LNCaP clone FGC (cell line): ENCODE measurements at regions not wholly inside any gene's neighbourhood (a gene's known extent, or its start where the extent isn't known, plus 50 kb on each side); places are given as distances from the start of the nearest gene placed in this dataset.

Source experiments
- DNase-seq: peaks from one replicate; pipeline ENCODE4 v3.0.0-alpha.2; 2011; ENCODE audit warnings: low read depth
- H3K4me3 ChIP-seq: 2 replicates; pipeline ENCODE4 v1.5.1; 2011; ENCODE audit warnings: mild to moderate bottlenecking, low read depth, low read length, control low read depth
- TF ChIP-seq, protein P1 (sequence below): IDR thresholded peaks from 2 replicates; pipeline ENCODE4 v1.5.1; 2012; ENCODE audit warnings: mild to moderate bottlenecking; ENCODE audit not compliant: control insufficient read depth, insufficient read depth; ENCODE audit errors: extremely low read depth

DNA sequence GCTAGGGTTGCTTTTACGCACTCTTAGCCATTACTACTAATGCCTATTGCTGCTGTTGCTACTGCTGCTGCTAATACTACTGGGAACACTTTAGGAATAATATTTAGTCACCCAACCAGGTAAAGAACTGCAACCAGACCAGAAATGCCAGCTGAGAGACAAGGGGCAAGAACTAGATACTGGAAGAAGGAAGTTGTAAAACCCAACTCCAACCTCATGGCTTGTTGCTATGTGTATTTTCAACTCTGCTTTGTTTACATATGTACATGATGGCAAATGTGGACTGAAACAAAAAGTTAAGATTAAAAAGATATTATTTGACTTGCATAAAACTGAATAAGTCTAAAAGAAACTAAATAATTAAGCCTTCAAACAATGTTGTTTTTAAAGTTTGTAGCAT lies 177.7 kb downstream of the GNAT3 start:
- peak; percentile 77 for DNase-seq
- H3K4me3 ChIP-seq, result no peak overlapping the region
- TF ChIP-seq, protein P1, sequence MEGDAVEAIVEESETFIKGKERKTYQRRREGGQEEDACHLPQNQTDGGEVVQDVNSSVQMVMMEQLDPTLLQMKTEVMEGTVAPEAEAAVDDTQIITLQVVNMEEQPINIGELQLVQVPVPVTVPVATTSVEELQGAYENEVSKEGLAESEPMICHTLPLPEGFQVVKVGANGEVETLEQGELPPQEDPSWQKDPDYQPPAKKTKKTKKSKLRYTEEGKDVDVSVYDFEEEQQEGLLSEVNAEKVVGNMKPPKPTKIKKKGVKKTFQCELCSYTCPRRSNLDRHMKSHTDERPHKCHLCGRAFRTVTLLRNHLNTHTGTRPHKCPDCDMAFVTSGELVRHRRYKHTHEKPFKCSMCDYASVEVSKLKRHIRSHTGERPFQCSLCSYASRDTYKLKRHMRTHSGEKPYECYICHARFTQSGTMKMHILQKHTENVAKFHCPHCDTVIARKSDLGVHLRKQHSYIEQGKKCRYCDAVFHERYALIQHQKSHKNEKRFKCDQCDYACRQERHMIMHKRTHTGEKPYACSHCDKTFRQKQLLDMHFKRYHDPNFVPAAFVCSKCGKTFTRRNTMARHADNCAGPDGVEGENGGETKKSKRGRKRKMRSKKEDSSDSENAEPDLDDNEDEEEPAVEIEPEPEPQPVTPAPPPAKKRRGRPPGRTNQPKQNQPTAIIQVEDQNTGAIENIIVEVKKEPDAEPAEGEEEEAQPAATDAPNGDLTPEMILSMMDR, result no peak

DNA sequence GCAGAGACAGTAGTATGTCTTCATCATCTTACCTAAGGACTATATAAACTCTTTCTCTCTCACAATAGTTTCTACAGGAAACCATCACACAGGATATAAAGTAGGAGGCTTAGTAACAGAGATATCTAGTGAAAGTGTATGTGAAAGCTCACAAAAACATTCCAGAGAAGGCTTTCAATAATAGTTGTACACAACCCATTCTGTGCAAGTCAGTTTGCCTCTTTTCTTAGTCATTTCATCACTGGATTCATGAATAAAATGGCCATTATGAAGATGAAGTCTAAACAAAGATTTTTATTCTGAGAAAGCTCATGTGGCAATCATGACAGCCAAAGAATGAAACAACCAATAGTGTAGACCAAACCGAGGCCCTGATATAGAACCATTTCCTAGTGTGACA lies 178.8 kb downstream of the GNAT3 start:
- H3K4me3 ChIP-seq, result no peak overlapping the region
- no peak for DNase-seq
- TF ChIP-seq, protein P1, result no peak

GRCh38 chr7:80330434-80330833 lies 181.4 kb downstream of the GNAT3 start:
- DNase-seq, result no peak
- no peak overlapping the region for H3K4me3 ChIP-seq
- TF ChIP-seq, protein P1, result no peak

GRCh38 chr7:80324032-80324431 lies 187.8 kb downstream of the GNAT3 start:
- DNase-seq, result no peak
- H3K4me3 ChIP-seq, result no peak overlapping the region
- TF ChIP-seq, protein P1, result no peak

GRCh38 chr7:80319461-80319860 lies 184.8 kb downstream of the GNAI1 start:
- TF ChIP-seq, protein P1, result no peak
- peak; percentile 54 for DNase-seq
- H3K4me3 ChIP-seq, result no peak overlapping the region

DNA sequence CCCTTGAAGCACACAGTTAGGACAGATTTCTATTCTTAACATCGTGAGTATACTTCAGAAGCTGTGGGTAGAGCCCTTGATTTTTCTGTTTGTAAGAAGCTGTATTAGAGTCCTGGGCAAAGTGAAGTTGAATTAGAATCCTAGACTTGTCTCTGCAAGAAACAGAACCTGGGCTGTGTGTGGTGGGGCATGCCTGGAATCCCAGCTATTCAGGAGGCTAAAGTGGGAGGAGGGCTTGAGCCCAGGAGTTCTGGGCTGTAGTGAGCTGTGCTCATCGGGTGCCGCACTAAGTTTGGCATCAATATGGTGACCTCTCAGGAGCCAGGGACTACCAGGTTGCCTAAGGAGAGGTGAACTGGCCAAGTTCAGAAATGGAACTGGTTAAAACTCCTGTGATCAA lies 183.4 kb downstream of the GNAI1 start:
- no peak for DNase-seq
- no peak overlapping the region for H3K4me3 ChIP-seq
- TF ChIP-seq, protein P1, result no peak

GRCh38 chr7:80316811-80317210 lies 182.2 kb downstream of the GNAI1 start:
- TF ChIP-seq, protein P1, result no peak
- H3K4me3 ChIP-seq, result no peak overlapping the region
- no peak for DNase-seq
